ENCODE measurements at regions not wholly inside any gene's neighbourhood (a gene's known extent, or its start where the extent isn't known, plus 50 kb on each side); places are given as distances from the start of the nearest gene placed in this dataset.

GRCh38 chr3:20361000-20361399 is 175.0 kb upstream of the SGO1 start:
- ChIA-PET POLR2A (no interaction called here), CTCF (no interaction called here)
- no peak for DNase-seq (ENCODE audit: low read depth in 1 of 2, low spot score in 1 of 2)
- no peak overlapping the region for H3K4me2 ChIP-seq
- 12% methylated on average over 3 of the region's 3 CpGs for WGBS (ENCODE audit: missing lambda C conversion rate)
- no peak overlapping the region for H3K27ac ChIP-seq
- no peak for ATAC-seq
- H3K9me3 ChIP-seq, result no peaks in the 10 kb centered on the region
- no peak overlapping the region for H3K4me3 ChIP-seq
- no peaks in the 10 kb centered on the region for H3K4me1 ChIP-seq
- FAIRE-seq, result no peak
- TF ChIP-seq CHD2 (IDR thresholded peaks at IDR 0.05; ENCODE audit: low read length, partially characterized antibody), result no peak
- no peak for TF ChIP-seq MAZ (IDR thresholded peaks at IDR 0.05; ENCODE audit: borderline replicate concordance, low read depth, low read length)
- no peak for TF ChIP-seq RCOR1 (IDR thresholded peaks at IDR 0.05; ENCODE audit: low read depth, low read length)
- no peak for TF ChIP-seq HOXB13 (CRISPR knock-in tag; IDR thresholded peaks at IDR 0.05; ENCODE audit: low read depth)
- TF ChIP-seq ELK1 (IDR thresholded peaks at IDR 0.05; ENCODE audit: low read depth, low read length), result no peak

- DNase-seq (ENCODE audit: low read depth in 1 of 2, low spot score in 1 of 2), result no peak
- TF ChIP-seq SREBF2 (IDR thresholded peaks at IDR 0.05), result no peak
- no peaks in the 10 kb centered on the region for H3K4me1 ChIP-seq
- no peaks in the 10 kb centered on the region for H3K9me3 ChIP-seq
- no peak for FAIRE-seq
- 10% methylated on average over 1 of the region's 1 CpG for WGBS (ENCODE audit: missing lambda C conversion rate)
- no peak overlapping the region for H3K4me2 ChIP-seq
- ATAC-seq, result no peak
- CTCF ChIA-PET, result no interaction called here
- H3K27ac ChIP-seq, result no peak overlapping the region
- POLR2A ChIA-PET, result no interaction called here
- H3K4me3 ChIP-seq, result no peak overlapping the region
Observed at GRCh38 chr3:20353286-20353685, 167.3 kb upstream of the SGO1 start.

GRCh38 chr3:20352546-20353179 is 166.7 kb upstream of the SGO1 start:
- FAIRE-seq, result no peak
- 1% methylated on average over 3 of the region's 3 CpGs for WGBS (ENCODE audit: missing lambda C conversion rate)
- Histone ChIP-seq H3K27ac (no peak overlapping the region), H3K4me3 (no peak overlapping the region), H3K9me3 (no peaks in the 10 kb centered on the region), H3K4me1 (no peaks in the 10 kb centered on the region), H3K4me2 (no peak overlapping the region)
- DNase-seq (ENCODE audit: low read depth in 1 of 2, low spot score in 1 of 2), result no peak
- no peak for ATAC-seq
- ChIA-PET CTCF (no interaction called here), POLR2A (no interaction called here)
- TF ChIP-seq HOXB13 (CRISPR knock-in tag; IDR thresholded peaks at IDR 0.05; ENCODE audit: low read depth) (no peak), NR3C1 (IDR thresholded peaks at IDR 0.05) (no peak), USF2 (IDR thresholded peaks at IDR 0.05) (no peak), POLR2AphosphoS2 (conservative IDR thresholded peaks at IDR 0.05; ENCODE audit: low read length) (no peak), NPAS2 (CRISPR knock-in tag; IDR thresholded peaks at IDR 0.05; ENCODE audit: borderline replicate concordance) (no peak)

- Histone ChIP-seq H3K9me3 (no peaks in the 10 kb centered on the region), H3K4me3 (no peak overlapping the region), H3K4me1 (no peaks in the 10 kb centered on the region), H3K4me2 (no peak overlapping the region), H3K27ac (no peak overlapping the region)
- TF ChIP-seq REST (IDR thresholded peaks at IDR 0.05), result no peak
- TF ChIP-seq FOXS1 (CRISPR knock-in tag; IDR thresholded peaks at IDR 0.05), result no peak
- TF ChIP-seq HOXB13 (CRISPR knock-in tag; IDR thresholded peaks at IDR 0.05; ENCODE audit: low read depth), result no peak
- TF ChIP-seq NPAS2 (CRISPR knock-in tag; IDR thresholded peaks at IDR 0.05; ENCODE audit: borderline replicate concordance), result no peak
- no peak for TF ChIP-seq E2F6 (IDR thresholded peaks at IDR 0.05; ENCODE audit: borderline replicate concordance, low read depth)
- TF ChIP-seq MYC (IDR thresholded peaks at IDR 0.05; ENCODE audit: borderline replicate concordance, low read length), result no peak
- no peak for TF ChIP-seq BHLHE40 (IDR thresholded peaks at IDR 0.05; ENCODE audit: low read depth, low read length)
- no peak for TF ChIP-seq POLR2AphosphoS2 (conservative IDR thresholded peaks at IDR 0.05; ENCODE audit: low read length)
- no peak for TF ChIP-seq JUNB (IDR thresholded peaks at IDR 0.05)
- no peak for TF ChIP-seq MAZ (IDR thresholded peaks at IDR 0.05; ENCODE audit: borderline replicate concordance, low read depth, low read length)
- no peak for TF ChIP-seq EHF (CRISPR knock-in tag; IDR thresholded peaks at IDR 0.05)
- TF ChIP-seq RFX5 (IDR thresholded peaks at IDR 0.05), result no peak
- TF ChIP-seq RCOR1 (IDR thresholded peaks at IDR 0.05; ENCODE audit: low read depth, low read length), result no peak
- no peak for TF ChIP-seq NR3C1 (IDR thresholded peaks at IDR 0.05)
- TF ChIP-seq JUN (IDR thresholded peaks at IDR 0.05), result no peak
- CTCF ChIA-PET, result interaction anchor here (1.0 kb wide), 1 partner anchor 603 kb away, joined by 4 read pairs; no protein-coding TSS in a partner anchor
- FAIRE-seq, result no peak
- ATAC-seq, result no peak
- DNase-seq (ENCODE audit: low read depth in 1 of 2, low spot score in 1 of 2), result no peak
- POLR2A ChIA-PET, result no interaction called here
Observed at GRCh38 chr3:20350449-20350848, 164.4 kb upstream of the SGO1 start.

All from A549 (cell line).